ENCODE measurements at regions not wholly inside any gene's neighbourhood (a gene's known extent, or its start where the extent isn't known, plus 50 kb on each side); places are given as distances from the start of the nearest gene placed in this dataset.
"Not testable (repeated sequence)": the region's sequence is repeated elsewhere in the genome, so short reads cannot be mapped to it uniquely, and the experiment has no call there.

- Histone ChIP-seq H3K4me1 (ENCODE audit: low read depth) (no peaks in the 10 kb centered on the region), H3K9me3 (no peaks in the 10 kb centered on the region), H3K36me3 (ENCODE audit: low read depth) (no peaks in the 10 kb centered on the region), H3K4me3 (no peak overlapping the region)
- intact Hi-C loops (cut with DNase I, micrococcal nuclease) = no loop called here
- DNase-seq = no peak
- ATAC-seq = no peak
- no peak for TF ChIP-seq CTCF (IDR thresholded peaks at IDR 0.05)
Observed at GRCh38 chr13:85982102-85982501, 182.9 kb upstream of the SLITRK6 start.

GRCh38 chr13:85980447-85980846 lies 181.2 kb upstream of the SLITRK6 start:
- H3K4me3 ChIP-seq; H3K36me3 ChIP-seq (ENCODE audit: low read depth); ATAC-seq; intact Hi-C loops (cut with DNase I, micrococcal nuclease); H3K9me3 ChIP-seq; DNase-seq; H3K4me1 ChIP-seq (ENCODE audit: low read depth): not testable (repeated sequence)

- peaks cover 3% of the 10 kb centered on the region for H3K9me3 ChIP-seq
- no peak overlapping the region for H3K4me3 ChIP-seq
- no peaks in the 10 kb centered on the region for H3K36me3 ChIP-seq (ENCODE audit: low read depth)
- TF ChIP-seq CTCF (IDR thresholded peaks at IDR 0.05) = no peak
- no peak for DNase-seq
- H3K4me1 ChIP-seq (ENCODE audit: low read depth) = no peaks in the 10 kb centered on the region
- intact Hi-C loops (cut with DNase I, micrococcal nuclease) = no loop called here
- no peak for ATAC-seq
Observed at GRCh38 chr13:85976242-85976641, 177.0 kb upstream of the SLITRK6 start.

- intact Hi-C loops (cut with DNase I, micrococcal nuclease) = no loop called here
- H3K4me3 ChIP-seq = no peak overlapping the region
- H3K9me3 ChIP-seq = peaks cover 3% of the 10 kb centered on the region
- H3K4me1 ChIP-seq (ENCODE audit: low read depth) = no peaks in the 10 kb centered on the region
- TF ChIP-seq CTCF (IDR thresholded peaks at IDR 0.05) = no peak
- ATAC-seq = no peak
- no peaks in the 10 kb centered on the region for H3K36me3 ChIP-seq (ENCODE audit: low read depth)
- no peak for DNase-seq
Observed at GRCh38 chr13:85974608-85975366, 175.6 kb upstream of the SLITRK6 start.

- intact Hi-C loops (cut with DNase I, micrococcal nuclease) = no loop called here
- TF ChIP-seq CTCF (IDR thresholded peaks at IDR 0.05) = no peak
- H3K4me1 ChIP-seq (ENCODE audit: low read depth) = no peaks in the 10 kb centered on the region
- peaks cover 3% of the 10 kb centered on the region for H3K9me3 ChIP-seq
- DNase-seq = no peak
- H3K36me3 ChIP-seq (ENCODE audit: low read depth) = no peaks in the 10 kb centered on the region
- no peak overlapping the region for H3K4me3 ChIP-seq
- ATAC-seq = no peak
Observed at GRCh38 chr13:85970727-85971126, 171.5 kb upstream of the SLITRK6 start.

GRCh38 chr13:85969331-85969730 lies 170.1 kb upstream of the SLITRK6 start:
- Histone ChIP-seq H3K4me1 (ENCODE audit: low read depth) (no peaks in the 10 kb centered on the region), H3K36me3 (ENCODE audit: low read depth) (no peaks in the 10 kb centered on the region), H3K9me3 (peaks cover 3% of the 10 kb centered on the region), H3K4me3 (no peak overlapping the region)
- ATAC-seq = no peak
- TF ChIP-seq CTCF (IDR thresholded peaks at IDR 0.05) = no peak
- intact Hi-C loops (cut with DNase I, micrococcal nuclease) = no loop called here
- DNase-seq = no peak

All from mucosa of descending colon (tissue), 3 donors.